Coronary artery (tissue), 2 donors: ENCODE measurements at regions not wholly inside any gene's neighbourhood (a gene's known extent, or its start where the extent isn't known, plus 50 kb on each side); places are given as distances from the start of the nearest gene placed in this dataset.
"Not testable (repeated sequence)": the region's sequence is repeated elsewhere in the genome, so short reads cannot be mapped to it uniquely, and the experiment has no call there.

Experiments used
- DNase-seq: peaks from one replicate; pipeline ENCODE4 v3.0.0-alpha.2; 2017; ENCODE audit warnings: low spot score
- H3K27ac ChIP-seq, 2 donors: fragments of 200-600 bp; sonication (generic); one replicate each; pipeline ENCODE4 v1.5.1; 2016 to 2019
- H3K4me3 ChIP-seq: fragments of 200-600 bp; sonication (generic); 2 replicates; pipeline ENCODE4 v1.5.1; 2016; ENCODE audit warnings: mild to moderate bottlenecking, moderate library complexity
- TF ChIP-seq, protein P1 (sequence below): fragments of 200-600 bp; sonication (generic); IDR thresholded peaks from one replicate; pipeline ENCODE4 v1.5.1; 2019; ENCODE audit warnings: antibody characterized with exemption

DNA sequence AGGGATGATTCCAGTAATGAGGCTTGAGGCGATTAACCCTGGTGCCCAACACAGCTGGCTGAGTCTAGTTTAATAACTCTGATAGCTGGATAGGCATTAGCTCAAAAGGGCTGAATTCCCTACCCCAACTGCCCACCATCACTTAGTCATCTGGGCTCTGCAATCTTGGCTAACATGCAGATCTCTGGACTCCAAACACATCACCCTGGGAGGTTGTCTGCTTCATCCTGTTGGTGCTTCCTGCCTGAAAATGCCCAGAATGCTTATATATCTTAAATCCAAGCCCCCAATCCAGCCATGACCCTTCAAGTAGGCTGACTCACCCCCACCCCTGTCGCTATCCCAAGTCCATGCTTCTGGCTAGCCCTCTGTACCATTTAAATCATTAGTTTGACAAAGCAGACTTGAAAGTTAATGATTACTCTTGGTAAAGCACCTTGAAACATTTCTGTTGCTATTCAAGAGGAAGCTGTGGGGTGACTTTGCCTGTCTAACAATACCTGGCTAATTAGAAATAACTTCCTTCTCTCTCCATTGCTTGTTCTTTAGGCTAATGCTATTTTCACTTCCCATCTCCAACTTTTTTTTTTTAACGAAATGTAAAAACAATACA is 107.0 kb upstream of the RORA start:
- DNase-seq: no peak
- no peak overlapping the region for H3K4me3 ChIP-seq
- TF ChIP-seq, protein P1, sequence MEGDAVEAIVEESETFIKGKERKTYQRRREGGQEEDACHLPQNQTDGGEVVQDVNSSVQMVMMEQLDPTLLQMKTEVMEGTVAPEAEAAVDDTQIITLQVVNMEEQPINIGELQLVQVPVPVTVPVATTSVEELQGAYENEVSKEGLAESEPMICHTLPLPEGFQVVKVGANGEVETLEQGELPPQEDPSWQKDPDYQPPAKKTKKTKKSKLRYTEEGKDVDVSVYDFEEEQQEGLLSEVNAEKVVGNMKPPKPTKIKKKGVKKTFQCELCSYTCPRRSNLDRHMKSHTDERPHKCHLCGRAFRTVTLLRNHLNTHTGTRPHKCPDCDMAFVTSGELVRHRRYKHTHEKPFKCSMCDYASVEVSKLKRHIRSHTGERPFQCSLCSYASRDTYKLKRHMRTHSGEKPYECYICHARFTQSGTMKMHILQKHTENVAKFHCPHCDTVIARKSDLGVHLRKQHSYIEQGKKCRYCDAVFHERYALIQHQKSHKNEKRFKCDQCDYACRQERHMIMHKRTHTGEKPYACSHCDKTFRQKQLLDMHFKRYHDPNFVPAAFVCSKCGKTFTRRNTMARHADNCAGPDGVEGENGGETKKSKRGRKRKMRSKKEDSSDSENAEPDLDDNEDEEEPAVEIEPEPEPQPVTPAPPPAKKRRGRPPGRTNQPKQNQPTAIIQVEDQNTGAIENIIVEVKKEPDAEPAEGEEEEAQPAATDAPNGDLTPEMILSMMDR: no peak
- no peak overlapping the region for H3K27ac ChIP-seq

DNA sequence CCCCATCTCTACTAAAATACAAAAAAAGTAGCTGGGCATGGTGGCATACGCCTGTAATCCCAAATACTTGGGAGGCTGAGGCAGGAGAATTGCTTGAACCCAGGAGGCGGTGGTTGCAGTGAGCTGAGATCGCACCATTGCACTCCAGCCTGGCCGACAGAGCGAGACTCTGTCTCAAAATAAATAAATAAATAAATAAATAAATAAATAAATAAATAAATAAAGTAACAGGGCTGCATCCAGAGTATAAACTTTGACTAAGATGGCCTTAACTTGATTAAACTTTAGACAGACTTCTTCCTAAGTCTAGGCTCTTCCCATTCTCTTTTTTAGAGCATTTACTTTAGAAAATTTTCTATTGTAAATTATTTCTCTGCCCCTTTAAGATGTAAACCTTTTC is 105.6 kb upstream of the RORA start:
- H3K4me3 ChIP-seq, DNase-seq, H3K27ac ChIP-seq: not testable (repeated sequence)

DNA sequence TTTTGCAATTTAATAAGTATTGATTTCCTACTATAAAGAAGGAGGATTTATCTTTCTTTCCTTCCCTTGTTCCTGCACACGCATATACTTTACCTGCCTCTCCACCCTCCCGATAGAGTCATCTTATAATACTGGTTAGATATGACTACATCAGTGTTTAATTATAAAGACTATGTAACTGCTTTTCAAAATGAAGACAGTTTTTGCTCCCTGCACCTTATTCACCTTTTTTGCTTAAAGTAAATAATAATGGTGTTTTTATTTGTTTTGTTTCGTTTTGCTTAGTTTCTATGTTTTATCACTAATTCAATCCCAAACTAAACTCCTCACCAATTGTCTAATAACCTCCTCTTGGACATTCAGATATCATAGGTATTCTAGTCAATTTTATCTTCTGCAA is 101.9 kb upstream of the RORA start:
- Histone ChIP-seq H3K27ac (no peak overlapping the region), H3K4me3 (no peak overlapping the region)
- DNase-seq: no peak
- TF ChIP-seq, protein P1: no peak

DNA sequence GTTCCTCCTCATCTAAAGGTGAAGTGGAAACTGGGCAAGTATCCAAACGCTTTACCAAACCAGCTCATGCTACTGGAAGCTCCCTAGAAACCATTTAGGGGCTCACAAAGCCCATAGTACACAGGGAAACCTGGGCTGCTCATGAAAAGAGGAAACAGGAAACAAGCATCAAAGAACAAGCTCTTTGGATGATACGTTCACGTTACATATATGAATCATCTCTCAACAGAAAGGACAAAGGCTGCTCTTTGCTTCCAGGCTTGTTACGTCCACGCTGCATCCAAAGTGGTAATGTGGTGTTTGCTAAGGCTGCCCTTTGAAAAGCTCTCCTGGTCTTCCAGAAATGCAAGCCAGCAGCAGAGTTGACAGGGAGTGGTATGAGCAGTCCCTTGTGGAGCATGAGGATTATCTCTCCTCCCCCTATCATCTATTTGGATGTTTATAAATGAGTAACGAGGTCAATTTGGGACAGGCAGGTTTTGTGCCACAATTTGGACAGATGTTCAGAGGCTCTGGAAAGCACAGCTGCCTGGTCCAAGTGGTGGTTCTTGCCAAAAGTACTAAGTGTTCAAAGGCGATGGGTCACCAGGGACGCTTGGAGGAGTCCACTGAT is 98.0 kb upstream of the RORA start:
- TF ChIP-seq, protein P1: no peak
- no peak overlapping the region for H3K27ac ChIP-seq
- no peak for DNase-seq

DNA sequence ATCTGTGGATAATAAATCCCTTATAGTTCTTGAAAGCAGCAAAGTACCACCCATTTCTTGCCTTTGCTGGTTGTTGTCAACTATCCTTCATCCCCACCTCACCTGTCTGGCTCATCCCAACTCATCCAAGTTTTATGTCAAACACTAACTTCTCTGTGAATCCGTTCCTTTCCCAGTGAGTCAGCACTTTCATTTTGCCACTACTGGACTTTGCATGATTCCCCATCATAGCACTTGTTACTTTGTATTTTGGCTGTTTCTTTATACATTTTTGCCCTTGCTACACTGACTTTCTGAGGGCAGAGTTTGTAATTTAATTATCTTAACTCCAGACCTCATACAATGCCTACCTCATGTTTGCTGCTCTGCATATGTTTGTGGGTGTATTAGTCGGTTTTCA is 90.8 kb upstream of the RORA start:
- TF ChIP-seq, protein P1: no peak
- no peak overlapping the region for H3K4me3 ChIP-seq
- no peak overlapping the region for H3K27ac ChIP-seq
- no peak for DNase-seq

More for the DNA sequence above, 98.0 kb upstream of the RORA start:
- no peak overlapping the region for H3K4me3 ChIP-seq

DNA sequence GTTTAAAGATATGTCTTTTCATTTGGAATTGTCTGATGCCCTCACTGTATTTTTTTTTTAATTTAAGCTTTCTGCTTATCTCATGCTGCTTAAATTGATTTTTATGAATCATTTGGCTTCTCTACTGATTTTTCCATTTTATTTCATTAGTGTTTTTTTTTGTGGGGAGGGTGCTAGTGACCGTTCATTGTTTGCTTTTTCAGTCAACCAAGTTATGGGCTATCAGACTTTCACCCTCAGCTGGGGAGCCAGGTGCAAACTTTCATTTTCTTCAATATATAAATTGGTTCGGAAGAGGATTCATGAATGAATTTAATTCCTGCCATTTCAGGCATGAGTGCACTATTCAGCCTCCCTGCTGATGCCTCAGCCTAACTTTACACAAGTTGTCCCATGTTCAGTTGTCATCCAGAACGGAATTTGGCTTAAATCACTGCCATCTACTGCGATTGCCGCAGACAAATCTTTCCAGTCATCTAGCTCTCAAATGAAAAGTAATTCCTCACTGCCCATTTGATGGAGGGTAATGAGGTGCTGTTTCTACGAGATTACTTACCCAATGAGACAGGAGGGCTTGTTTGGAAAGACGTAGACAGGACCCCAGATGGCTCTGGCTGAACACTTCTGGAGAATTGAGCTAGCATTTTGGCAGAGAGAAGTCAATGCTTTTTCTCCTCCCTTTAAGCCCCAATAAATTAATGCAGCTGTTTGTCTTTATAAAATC is 89.9 kb upstream of the RORA start:
- H3K4me3 ChIP-seq: no peak overlapping the region
- H3K27ac ChIP-seq: no peak overlapping the region
- DNase-seq: no peak
- TF ChIP-seq, protein P1: no peak

DNA sequence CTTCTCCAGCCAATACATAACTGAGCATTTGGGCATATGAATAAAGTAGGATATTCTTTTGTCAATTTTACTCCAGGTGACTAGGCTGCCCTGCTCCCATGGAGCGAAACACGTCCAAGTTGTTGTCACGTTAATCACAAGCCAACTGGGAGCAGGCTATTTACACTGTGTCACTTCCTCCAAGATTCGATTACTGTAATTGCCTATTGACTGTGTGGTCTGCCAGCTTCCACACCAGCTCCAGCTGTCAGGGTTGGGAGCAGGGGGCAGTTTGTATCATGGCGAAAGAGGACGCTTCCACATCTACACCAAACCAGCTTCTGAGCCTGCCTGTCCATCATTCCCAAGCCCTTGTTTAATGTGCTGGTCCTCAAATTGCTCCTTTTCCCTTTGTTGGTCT is 89.2 kb upstream of the RORA start:
- Histone ChIP-seq H3K27ac (no peak overlapping the region), H3K4me3 (no peak overlapping the region)
- TF ChIP-seq, protein P1: no peak
- no peak for DNase-seq
